ENCODE measurements at regions not wholly inside any gene's neighbourhood (a gene's known extent, or its start where the extent isn't known, plus 50 kb on each side); places are given as distances from the start of the nearest gene placed in this dataset.
"Not testable (repeated sequence)": the region's sequence is repeated elsewhere in the genome, so short reads cannot be mapped to it uniquely, and the experiment has no call there.

- not testable (repeated sequence) for TF ChIP-seq CTCF (conservative IDR thresholded peaks at IDR 0.05; ENCODE audit: low read depth, low read length); EZH2 (IDR thresholded peaks at IDR 0.05; ENCODE audit: borderline replicate concordance, low read depth, low read length, poor library complexity, severe bottlenecking)
Observed at GRCh38 chr9:41033360-41033759, 95.1 kb downstream of the FOXD4L6 start.

All from A673 (cell line).